ENCODE measurements at regions not wholly inside any gene's neighbourhood (a gene's known extent, or its start where the extent isn't known, plus 50 kb on each side); places are given as distances from the start of the nearest gene placed in this dataset.

DNA sequence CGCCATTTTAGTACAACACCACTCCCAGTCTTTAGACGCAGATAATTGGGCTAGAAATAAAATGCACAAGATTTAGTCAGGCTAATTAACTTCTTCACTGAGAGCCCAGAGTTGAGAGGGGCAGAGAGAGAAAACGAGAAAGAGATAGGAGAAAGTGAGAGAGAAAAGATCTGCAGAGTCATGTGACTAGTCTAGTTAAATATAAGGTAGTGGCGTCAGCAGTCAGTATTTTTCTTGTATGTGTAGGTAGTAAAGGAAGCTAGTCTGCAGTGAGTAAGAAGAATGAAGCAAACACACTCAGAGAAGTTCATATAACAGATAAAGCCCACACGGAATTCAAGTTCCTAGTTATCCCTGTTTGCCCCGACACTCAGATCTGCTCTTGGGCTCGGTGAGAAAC lies 392.6 kb upstream of the ERCC4 start:
- Histone ChIP-seq H2BK120ac (ENCODE audit: low read depth, low read length, poor library complexity, severe bottlenecking) (no peak overlapping the region), H3K4ac (ENCODE audit: low read depth, low read length) (no peak overlapping the region), H2BK12ac (ENCODE audit: insufficient read length, low read depth, low read length) (no peak overlapping the region), H2BK20ac (ENCODE audit: low read depth, low read length, poor library complexity, severe bottlenecking) (no peak overlapping the region), H3K14ac (ENCODE audit: insufficient read depth, low read length) (no peak overlapping the region), H3K79me2 (ENCODE audit: insufficient read depth, low read length) (no peaks in the 10 kb centered on the region), H3K9me3 (ENCODE audit: control insufficient read depth, low read depth, low read length) (no peaks in the 10 kb centered on the region), H3K4me2 (ENCODE audit: insufficient read depth, insufficient read length, low read length) (no peak overlapping the region), H2BK15ac (ENCODE audit: low read depth, low read length) (no peak overlapping the region), H3K9ac (ENCODE audit: extremely low read depth, insufficient read length, low read length) (no peak overlapping the region), H2AFZ (ENCODE audit: low read length) (no peak overlapping the region), H4K8ac (replicated peaks; ENCODE audit: insufficient read length, low read depth, low read length) (no peak overlapping the region), H3K56ac (ENCODE audit: insufficient read length, low read depth, low read length) (no peak overlapping the region), H2AK5ac (ENCODE audit: insufficient read length, low read length) (no peak overlapping the region), H2BK5ac (ENCODE audit: insufficient read length, low read length) (no peak overlapping the region), H3K79me1 (ENCODE audit: insufficient read depth, low read depth, low read length, poor library complexity, severe bottlenecking) (no peaks in the 10 kb centered on the region), H3T11ph (ENCODE audit: low read length) (no peak overlapping the region), H4K5ac (ENCODE audit: insufficient read length, low read depth, low read length) (no peak overlapping the region), H3K4me1 (ENCODE audit: insufficient read depth, low read length) (peaks cover 3% of the 10 kb centered on the region; the same call in 1 of the 2 replicates), H4K20me1 (ENCODE audit: control insufficient read depth, insufficient read depth, insufficient read length) (no peaks in the 10 kb centered on the region), H3K27me3 (ENCODE audit: insufficient read depth, low read length) (no peaks in the 10 kb centered on the region), H3K27ac (ENCODE audit: insufficient read length, low read depth, low read length) (no peak overlapping the region), H3K18ac (ENCODE audit: insufficient read length, low read depth, low read length) (no peak overlapping the region), H4K91ac (ENCODE audit: insufficient read length, low read depth, low read length) (no peak overlapping the region), H3K23ac (ENCODE audit: insufficient read length, low read depth, low read length) (no peak overlapping the region), H3K23me2 (ENCODE audit: insufficient read length, low read depth, low read length, poor library complexity, severe bottlenecking) (no peaks in the 10 kb centered on the region)
- Mint-ChIP-seq H3K36me3 (ENCODE audit: insufficient read depth in 1 of 3, low read depth in 3 of 3) (no peaks in the 10 kb centered on the region), H3K27ac (no peak overlapping the region), H3K4me3 (no peak overlapping the region), H3K4me1 (peaks cover 25 to 26% of the 10 kb centered on the region in 2 experiments), H3K9me3 (no peaks in the 10 kb centered on the region), H3K27me3 (ENCODE audit: low read depth) (no peaks in the 10 kb centered on the region)
- WGBS (ENCODE audit: extremely low coverage, insufficient read length, low lambda C conversion rate): no CpG with 5 or more reads among the region's 7 CpGs
- TF ChIP-seq, protein P1, sequence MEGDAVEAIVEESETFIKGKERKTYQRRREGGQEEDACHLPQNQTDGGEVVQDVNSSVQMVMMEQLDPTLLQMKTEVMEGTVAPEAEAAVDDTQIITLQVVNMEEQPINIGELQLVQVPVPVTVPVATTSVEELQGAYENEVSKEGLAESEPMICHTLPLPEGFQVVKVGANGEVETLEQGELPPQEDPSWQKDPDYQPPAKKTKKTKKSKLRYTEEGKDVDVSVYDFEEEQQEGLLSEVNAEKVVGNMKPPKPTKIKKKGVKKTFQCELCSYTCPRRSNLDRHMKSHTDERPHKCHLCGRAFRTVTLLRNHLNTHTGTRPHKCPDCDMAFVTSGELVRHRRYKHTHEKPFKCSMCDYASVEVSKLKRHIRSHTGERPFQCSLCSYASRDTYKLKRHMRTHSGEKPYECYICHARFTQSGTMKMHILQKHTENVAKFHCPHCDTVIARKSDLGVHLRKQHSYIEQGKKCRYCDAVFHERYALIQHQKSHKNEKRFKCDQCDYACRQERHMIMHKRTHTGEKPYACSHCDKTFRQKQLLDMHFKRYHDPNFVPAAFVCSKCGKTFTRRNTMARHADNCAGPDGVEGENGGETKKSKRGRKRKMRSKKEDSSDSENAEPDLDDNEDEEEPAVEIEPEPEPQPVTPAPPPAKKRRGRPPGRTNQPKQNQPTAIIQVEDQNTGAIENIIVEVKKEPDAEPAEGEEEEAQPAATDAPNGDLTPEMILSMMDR (conservative IDR thresholded peaks at IDR 0.05): no peak
- no peak for DNase-seq
